GM18868 (cell line): ENCODE measurements at regions not wholly inside any gene's neighbourhood (a gene's known extent, or its start where the extent isn't known, plus 50 kb on each side); places are given as distances from the start of the nearest gene placed in this dataset.
"Not testable (repeated sequence)": the region's sequence is repeated elsewhere in the genome, so short reads cannot be mapped to it uniquely, and the experiment has no call there.

ENCODE experiments used
- ATAC-seq: cut with Tn5 transposase; IDR thresholded peaks from one replicate; pipeline ENCODE4 v1.9.1; 2021; ENCODE audit warnings: mild to moderate bottlenecking, moderate library complexity; ENCODE audit not compliant: unreplicated experiment

DNA sequence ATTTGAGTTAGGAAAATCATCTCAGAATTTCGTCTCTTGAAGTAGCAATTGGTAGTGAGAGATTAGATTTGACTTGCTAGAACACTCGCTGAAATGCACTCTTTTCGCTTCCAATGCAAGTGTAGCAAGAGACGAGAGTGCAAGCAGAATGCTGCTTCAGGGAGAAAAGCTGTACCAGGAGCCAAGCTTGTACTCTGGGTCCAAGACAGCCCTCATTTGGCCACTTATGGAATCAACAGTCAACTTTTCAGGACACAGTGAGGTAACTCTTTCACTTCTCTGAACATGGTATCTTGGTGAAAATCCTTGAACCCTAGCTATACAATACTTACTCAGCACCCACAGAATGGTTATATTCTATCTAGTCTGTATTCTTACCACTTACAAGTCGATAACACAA lies 107.6 kb upstream of the TERB2 start:
- not testable (repeated sequence) for ATAC-seq

DNA sequence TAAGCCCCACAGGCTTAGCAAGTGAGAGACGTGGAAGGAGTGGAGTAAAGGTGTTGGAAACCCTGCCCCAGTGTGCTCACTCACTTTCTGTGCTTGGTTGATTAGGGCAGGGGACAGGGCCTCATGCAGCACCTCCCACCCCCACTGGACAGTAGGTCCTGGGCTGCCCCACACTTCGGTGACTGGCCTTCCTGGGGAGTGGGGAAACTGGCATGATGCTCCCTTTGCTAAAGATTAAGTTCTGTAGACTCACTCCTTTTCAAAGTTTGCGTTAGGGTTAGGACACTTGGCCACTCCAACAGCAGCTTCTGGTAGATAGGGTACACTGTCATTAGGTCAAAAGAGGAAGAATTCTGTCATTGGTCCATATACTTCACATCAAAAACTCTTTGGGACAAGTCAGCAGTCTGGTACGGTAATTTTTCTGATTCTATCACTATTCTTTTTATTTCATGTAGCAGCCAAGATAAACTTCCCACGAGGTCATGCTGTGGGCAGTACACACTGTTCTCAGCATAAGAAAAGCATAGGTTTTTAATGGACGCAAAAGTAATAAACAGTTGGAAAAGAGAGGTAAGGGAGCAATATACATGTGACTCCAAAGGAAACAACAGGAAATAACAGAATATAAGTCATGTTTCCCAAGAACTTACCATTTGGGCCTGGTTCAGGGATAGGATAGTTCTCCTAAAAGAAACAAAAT lies 106.6 kb upstream of the TERB2 start:
- not testable (repeated sequence) for ATAC-seq

DNA sequence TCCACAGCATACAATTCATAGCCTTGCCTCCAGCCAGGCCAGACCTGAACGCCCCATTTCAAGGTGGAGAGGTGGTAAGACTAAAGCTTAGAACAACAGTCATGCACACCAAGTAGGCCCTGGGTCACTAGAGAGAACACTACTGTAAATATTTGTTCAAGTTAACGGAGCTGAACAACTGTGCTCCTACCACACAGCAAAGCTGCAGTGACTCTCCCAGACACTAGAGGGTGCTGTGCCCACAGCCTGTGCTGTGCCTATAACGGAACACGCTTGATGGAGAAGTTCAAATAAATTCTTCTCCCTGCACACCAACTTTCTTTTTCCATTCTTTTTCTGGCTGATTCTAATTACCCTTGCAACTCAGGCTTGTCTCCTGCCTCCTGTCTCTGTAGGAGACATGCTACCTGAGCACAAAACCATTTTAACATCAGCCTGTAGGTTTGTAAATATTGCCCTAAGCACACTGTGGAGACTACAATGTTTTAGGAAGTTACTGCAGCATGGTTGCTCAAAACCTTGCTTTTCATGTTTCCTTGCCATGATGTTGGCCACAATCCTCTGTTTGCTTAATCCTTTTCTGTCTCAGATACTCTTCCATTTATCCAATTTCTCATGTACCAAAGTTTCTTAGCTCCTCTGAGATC lies 103.1 kb upstream of the TERB2 start:
- ATAC-seq = peak; percentile 83

DNA sequence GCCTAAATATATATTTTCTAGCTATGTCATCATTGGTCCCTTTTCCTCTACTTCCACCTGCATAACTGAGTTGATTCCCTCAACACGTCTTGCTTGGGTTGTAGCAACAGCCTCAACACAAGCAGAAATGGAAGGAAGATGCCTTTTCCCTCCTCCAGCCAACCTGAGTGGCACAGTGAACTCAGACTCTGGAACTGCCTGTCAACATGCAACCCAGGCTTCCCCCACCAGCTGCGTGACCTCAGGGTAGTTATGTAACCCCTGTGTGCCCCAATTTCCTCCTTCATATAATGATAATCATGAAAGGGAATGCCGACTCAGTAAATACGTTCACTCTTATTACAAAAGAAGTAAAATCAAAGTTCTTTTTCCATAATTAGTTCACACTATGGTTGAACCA lies 101.8 kb upstream of the TERB2 start:
- not testable (repeated sequence) for ATAC-seq

DNA sequence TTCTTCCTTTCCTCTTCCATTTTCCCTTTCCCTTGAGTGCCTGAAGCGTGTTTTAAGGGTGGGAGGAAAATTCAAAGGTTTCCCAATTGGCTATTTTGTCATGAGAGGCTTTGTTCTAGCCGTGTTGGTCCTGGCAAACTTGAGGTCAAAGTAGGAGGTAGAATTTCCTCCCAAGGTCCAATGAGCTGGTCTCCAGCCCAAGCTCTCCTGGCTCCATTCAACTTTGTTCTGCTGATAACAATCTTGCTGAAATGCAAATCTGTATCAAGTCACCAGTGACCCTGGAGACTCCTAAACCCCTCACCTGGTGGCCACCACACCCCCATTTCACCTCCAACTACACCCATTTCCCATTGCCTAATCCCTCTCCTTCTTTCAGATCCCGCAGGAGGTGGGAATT lies 100.2 kb upstream of the TERB2 start:
- ATAC-seq = not testable (repeated sequence)

DNA sequence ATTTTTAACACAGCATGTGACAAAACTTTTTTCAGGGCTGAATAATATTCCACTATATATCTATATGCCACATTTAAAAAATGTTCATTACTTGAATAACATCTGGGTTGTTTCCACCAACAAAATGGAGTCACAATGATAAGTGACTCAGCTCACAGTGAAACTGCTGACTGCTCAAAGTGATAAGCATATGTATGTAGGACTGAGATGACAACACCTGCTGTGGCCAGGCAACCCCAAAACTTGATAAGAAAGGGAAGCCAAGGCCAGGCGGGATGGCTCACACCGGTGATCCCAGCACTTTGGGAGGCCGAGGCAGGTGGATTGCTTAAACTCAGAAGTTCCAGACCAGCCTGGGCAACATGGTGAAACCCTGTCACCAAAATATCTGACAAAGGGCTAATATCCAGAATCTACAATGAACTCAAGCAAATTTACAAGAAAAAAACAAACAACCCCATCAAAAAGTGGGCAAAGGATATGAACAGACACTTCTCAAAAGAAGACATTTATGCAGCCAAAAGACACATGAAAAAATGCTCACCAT lies 99.2 kb upstream of the TERB2 start:
- ATAC-seq = not testable (repeated sequence)

DNA sequence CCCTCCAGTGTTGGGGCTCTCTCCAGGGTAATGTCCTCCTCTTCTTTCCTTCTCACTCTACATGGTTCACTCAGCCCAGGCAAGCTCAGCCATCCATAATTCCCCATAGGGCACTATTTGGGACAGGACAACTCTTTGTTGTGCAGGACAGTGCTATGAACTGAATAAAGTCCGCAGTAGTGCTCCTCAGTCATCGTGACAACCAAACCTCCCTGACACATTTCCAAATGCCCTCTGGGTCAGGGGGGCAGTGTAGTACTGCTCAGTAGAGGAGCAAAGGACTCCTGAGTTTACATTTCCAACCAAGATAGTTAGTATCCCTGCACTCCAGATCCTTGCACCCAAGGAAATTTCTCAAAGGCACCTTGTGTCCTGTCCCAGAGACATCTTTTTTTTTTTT lies 97.4 kb upstream of the TERB2 start:
- ATAC-seq = not testable (repeated sequence)

DNA sequence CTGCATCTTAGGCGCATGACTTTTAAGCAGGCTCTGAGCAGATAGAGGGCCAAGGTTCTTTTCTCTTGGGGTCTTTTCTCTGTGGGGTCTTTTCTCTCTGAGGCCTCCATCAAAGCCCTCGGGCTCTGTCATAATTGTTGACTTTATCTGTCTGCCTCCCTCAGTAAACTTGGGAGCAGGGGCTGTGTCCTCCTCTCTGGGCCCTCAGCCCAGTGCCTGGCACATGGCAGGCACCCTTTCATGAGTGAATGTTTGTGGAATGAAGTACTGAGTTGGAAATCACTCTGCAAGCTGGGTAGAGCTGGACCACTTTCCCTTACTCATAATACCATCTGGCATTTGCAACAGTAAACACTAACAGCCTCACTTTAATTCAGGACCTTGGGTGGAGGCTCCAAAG lies 96.3 kb upstream of the TERB2 start:
- not testable (repeated sequence) for ATAC-seq

DNA sequence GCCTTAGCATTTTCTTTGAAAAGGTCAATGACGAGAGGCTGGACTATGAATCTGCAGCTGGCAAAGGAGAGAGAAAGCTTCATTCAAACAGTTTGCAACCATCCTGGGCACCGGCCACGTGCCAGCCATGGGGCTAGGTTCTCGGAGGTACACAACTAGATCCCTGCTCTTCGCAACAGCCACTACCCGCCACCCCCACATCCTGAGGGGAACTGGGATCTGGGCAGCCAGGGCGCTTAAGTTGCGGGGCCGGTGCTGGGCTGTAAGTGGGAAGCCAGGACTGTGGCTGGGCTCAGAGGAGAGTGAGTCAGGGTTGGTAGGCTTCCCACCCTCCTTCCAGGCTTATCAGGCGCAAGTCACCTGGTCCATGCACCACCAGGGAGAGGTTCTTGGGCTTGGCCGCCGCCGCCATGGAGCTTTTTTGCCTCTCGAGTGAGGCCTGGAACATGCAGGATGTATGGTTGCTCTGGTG lies 95.0 kb upstream of the TERB2 start:
- ATAC-seq = no peak

DNA sequence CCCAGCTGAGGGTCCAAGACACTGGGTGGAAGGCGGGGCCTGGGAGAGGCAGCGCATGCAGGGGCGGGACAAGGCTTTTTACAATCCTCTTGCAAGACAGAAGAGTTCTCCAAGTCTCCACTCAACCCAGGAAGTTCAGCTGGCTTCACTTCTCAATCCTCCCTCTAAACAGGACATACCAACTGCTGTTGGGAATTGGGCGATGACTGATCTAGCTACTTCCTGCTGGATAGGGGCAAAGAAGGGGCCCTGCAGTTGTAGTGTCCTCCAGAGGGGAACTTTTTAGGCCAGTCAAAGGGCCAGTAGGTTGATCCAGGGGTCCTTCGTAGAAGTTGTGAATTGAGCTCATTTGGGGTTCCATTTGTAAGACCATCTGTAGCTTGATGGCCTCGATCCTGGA lies 94.6 kb upstream of the TERB2 start:
- ATAC-seq = no peak

DNA sequence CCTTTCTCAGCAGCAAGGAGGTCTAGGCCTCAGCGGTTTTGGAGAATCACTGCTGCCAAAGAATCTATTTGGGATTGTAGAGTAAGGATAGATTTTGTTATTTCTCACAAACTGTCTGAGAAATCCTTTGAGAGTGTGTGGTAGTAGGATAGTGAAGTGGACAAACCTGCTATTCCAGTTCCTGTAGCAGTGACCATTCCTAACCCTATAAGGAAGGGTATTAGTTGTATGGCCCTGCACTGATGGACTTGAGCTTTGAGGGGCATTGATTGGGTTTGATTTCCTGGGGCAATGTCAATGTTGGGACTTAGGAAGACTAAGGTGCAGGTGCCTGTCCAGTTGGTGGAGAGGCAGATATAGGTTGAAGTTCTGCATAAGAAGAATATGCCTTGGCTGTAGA lies 93.6 kb upstream of the TERB2 start:
- not testable (repeated sequence) for ATAC-seq

DNA sequence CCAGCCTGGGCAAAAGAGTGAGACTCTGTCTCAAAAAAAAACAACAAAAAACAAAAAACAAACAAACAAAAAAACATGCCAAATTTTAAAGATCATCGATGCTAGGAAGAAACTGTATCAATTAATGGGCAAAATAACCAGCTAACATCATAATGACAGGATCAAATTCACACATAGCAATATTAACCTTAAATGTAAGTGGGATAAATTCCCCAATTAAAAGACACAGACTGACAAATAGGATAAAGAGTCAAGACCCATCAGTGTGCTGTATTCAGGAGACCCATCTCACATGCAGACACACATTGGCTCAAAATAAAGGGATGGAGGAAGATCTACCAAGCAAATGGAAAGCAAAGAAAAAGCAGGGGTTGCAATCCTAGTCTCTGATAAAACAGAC lies 88.4 kb upstream of the TERB2 start:
- ATAC-seq = not testable (repeated sequence)

DNA sequence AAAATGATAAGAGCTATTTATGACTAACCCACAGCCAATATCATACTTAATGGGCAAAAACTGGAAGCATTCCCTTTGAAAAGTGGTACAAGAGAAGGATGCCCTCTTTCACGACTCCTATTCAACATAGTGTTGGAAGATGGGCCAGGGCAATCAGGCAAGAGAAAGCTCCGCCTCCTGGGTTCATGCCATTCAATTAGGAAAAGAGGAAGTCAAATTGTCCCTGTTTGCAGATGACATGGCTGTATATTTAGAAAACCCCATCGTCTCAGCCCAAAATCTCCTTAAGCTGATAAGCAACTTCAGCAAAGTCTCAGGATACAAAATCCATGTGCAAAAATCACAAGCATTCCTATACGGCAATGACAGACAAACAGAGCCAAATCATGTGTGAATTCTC lies 86.4 kb upstream of the TERB2 start:
- ATAC-seq = not testable (repeated sequence)

DNA sequence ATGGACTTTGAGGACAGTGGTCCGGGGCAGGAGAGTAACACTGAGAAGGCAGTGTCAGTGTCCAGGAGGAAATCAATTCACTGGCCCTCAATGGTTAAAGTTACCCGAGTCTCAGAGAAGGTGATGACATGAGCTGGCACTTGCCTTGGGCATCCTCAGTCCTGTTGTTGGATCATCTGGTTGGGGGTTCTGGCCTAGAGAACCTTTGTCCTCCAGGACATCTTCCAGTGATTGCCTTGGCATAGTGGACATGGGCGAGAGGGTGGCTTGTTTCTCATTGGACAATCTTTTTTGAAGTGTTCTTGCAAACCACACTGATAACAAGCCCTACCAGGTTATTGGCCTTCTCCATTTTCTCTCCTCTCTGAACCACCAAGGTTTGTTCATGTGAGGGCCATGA lies 83.4 kb upstream of the TERB2 start:
- ATAC-seq = no peak

DNA sequence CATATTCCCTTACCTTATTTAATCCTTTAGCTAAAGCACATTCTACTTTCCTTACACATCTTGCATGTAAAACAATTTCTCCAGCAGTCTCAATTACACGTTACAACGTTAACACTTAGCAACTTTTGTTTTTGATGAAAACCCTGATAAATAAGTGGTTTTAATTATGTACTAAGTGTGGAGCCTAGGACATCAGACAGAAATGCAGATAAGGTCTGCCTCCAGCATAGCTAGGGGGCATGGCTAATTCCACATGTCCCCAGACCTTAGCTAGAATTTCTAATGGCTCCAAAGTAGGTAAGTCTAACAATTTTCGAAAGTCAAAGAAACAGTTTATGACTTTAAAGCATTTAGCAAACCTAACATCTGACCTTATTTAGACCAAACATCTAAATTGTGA lies 77.4 kb upstream of the TERB2 start:
- ATAC-seq = no peak

DNA sequence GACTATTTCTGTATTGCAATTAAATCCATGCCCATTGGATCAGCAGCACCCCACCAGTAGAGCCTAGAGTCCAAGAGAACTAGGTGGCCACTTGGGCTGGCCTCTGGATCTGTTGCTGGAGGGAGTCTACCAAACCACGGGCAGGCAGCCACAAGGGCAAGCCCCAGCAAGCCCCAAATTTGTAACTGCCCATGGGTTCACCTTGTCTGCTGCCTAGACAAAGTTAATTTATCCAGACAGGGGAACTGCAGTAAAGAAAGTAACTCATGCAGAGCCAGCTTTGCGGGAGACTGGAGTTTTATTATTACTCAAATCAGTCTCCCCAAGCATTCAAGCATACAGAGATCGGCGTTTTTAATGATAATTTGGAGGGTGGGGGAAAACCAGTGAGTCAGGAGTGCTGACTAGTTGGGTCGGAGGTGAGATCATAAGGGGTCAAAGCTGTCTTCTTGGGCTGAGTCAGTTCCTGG lies 74.0 kb upstream of the TERB2 start:
- ATAC-seq = peak; percentile 80

DNA sequence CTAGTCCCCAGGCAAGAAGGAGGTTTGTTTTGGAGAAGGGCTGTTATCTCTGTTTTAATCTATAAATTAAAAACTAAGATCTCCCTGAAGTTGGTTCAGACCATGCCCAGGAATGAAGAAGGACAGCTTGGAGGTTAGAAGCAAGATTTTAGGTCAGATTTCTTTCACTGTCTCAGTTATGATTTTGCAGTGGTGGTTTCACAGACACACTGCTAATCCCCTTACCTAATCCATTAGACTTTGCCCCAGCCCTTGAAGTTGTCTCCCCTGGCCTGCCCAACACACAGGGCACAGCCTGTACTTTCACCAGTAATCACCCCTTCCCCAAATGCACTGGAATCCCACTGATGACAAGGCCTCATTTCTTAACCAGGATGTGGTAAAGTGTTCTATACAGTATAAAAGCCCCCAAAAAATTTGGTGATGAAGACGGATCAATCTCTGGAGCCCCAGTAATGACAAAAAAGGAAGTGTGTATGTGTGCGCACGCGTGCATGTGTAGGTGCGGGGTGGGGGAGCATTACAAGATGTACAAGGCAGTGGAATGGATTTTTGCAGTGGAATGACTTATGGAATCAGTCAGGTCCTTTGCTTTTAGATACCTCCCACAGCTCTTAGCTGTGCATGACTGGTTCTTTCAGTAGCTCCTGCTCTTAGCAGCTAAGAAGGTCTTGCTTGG lies 73.1 kb upstream of the TERB2 start:
- ATAC-seq = peak; percentile 23

DNA sequence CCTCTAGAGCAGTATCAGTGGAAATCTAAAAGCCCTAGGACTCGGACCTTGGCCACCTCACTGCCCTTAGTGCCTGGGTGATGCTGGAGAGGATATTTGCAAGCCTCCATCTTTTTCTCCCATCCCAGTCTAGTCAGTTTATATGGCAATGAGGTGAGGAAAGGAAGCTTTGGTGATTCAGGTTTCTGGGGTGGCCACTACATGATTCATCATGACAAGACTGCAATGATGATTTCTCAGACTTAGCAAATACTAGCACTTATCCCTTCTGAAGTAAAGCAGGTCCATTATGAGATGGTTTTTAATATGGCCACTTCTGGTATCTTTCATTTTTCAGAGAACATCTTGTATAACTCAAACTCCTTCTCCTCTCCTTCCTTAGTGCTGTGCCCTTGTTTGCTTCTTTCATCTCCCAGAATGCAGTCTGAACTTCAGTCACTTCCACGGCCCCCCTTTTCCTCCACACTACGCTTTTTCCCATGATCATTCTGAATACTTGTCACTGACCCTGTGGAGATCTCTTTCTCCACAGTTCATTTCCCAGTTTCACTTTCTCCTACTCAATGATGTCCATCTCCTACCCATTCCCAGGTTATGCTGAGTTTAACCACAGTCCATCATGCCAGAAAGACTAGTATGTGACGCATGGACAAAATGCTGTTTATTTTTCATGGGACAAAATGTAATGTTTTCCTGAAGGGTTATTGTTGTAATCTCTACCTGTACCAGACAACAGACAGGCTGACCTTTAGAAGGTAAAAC lies 57.4 kb upstream of the TERB2 start:
- ATAC-seq = not testable (repeated sequence)

DNA sequence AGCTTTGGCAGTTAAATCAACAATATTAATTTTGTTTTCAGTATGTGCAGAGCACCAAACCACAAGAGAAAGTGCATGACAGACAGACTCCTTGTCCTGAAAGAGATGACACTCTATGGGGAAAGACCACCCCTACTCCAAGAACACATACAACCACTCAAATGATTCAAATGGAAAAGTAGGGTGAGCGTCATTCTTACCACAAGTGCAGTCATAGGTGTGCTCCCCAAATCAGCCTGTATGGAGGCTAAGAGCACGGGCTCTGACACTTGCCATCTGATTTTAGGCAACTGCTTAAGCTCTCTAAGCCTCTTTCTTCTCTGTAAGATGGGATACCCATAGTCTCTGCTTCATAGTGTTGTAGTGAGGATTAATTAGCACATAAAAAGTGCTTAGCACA lies 56.7 kb upstream of the TERB2 start:
- ATAC-seq = not testable (repeated sequence)

DNA sequence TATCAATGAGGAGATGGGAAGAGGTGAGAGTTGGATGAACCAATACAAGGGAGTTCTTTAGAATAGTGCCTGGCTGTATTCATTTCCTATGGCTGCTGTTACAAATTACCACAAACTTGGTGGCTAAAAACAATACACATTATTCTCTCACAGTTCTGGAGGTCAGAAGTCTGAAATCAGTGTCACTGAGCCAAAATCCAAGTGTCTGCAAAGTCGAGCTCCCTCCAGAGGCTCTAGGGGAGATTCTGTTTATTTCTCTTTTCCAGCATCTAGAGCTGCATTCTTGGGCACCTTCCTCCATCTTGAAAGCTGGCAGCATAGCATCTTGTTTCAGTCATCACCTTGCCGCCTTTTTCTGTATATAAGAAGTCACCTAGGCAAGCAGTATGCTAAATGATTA lies 55.7 kb upstream of the TERB2 start:
- not testable (repeated sequence) for ATAC-seq

DNA sequence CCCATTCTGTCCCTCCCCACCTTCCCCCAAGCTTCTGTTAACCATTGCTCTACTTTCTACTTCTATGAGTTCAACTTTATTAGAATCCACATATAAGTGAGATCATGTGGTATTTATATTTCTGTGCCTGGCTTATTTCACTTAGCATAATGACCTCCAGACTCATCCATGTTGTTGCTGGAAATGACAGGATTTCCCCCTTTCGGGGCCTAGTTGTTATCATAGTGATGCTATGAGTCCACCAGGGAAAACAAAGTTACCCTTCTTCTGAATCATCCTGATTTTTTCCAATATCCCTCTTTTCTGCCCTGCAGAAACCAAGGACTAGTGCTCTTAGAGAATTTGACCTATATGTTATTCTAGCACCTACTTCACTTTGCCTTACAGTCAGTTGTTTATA lies 53.2 kb upstream of the TERB2 start:
- ATAC-seq = not testable (repeated sequence)
